ENCODE measurements at regions not wholly inside any gene's neighbourhood (a gene's known extent, or its start where the extent isn't known, plus 50 kb on each side); places are given as distances from the start of the nearest gene placed in this dataset.

DNA sequence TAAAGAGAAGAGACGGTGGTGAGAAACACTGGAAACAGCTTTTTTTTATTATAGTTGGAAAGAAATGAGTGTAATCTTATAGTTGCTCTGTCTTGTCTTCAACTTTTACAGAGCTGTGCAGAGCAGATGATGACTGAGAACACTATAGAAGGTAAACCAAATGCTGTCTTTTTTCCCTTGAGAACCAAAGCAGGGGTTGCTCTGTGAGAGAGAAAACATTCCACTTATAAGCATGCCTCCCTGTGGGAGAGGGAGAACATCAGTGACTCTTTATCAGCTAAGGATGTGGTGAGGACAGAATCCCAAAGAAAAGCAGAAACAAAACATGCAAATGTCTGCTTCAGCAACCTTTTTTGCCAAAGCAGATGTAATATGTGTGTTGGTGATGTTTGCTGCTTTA lies 179.3 kb upstream of the HDDC2 start:
- no peak for TF ChIP-seq CTCF (IDR thresholded peaks at IDR 0.05)
- Histone ChIP-seq H3K4me3 (no peak overlapping the region), H3K27ac (peak overlapping the region in 1 of 2 donors; percentile 3)
- DNase-seq (ENCODE audit: low spot score): no peak

DNA sequence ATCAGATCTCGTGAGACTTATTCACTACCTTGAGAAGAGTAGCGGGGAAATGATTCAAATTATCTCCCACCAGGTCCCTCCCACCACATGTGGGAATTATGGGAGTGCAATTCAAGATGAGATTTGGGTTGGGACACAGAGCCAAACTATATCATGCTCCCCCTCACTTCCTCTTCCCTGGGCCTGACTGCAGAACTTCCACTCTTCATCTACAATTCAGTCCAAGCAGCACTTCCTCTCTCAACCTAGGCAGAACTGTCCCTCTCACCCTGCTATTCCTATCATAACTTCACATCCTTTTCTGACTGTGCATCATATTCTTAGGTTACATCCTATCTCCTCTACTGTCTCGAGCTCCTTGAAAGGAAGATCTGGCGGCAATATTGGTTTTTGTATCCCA lies 184.0 kb upstream of the HDDC2 start:
- no peak for DNase-seq (ENCODE audit: low spot score)
- TF ChIP-seq CTCF (IDR thresholded peaks at IDR 0.05): no peak
- Histone ChIP-seq H3K27ac (no peak overlapping the region), H3K4me3 (no peak overlapping the region)

DNA sequence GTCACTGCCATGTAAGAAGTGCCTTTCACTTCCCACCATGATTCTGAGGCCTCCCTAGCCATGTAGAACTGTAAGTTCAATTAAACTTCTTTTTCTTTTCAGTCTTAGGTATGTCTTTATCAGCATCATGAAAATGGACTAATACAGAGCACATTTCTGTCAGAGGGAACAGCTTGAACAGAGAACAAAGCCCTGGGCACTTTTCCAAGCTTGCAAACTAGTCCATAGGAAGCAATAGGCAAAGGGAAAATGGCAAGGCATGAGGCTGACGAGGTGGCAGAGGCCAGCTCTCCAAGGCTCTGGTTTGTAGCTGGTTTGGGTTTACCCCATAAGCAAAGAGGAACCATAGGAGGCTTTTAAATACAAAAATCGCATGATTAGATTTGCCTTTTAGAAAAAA lies 185.1 kb upstream of the HDDC2 start:
- no peak for DNase-seq (ENCODE audit: low spot score)

GRCh38 chr6:125489579-125490285 lies 188.0 kb upstream of the HDDC2 start:
- no peak for TF ChIP-seq CTCF (IDR thresholded peaks at IDR 0.05)
- DNase-seq (ENCODE audit: low spot score): no peak
- H3K27ac ChIP-seq: no peak overlapping the region
- no peak overlapping the region for H3K4me3 ChIP-seq

More for the DNA sequence above, 185.1 kb upstream of the HDDC2 start:
- H3K27ac ChIP-seq: no peak overlapping the region
- no peak for TF ChIP-seq CTCF (IDR thresholded peaks at IDR 0.05)
- H3K4me3 ChIP-seq: no peak overlapping the region

DNA sequence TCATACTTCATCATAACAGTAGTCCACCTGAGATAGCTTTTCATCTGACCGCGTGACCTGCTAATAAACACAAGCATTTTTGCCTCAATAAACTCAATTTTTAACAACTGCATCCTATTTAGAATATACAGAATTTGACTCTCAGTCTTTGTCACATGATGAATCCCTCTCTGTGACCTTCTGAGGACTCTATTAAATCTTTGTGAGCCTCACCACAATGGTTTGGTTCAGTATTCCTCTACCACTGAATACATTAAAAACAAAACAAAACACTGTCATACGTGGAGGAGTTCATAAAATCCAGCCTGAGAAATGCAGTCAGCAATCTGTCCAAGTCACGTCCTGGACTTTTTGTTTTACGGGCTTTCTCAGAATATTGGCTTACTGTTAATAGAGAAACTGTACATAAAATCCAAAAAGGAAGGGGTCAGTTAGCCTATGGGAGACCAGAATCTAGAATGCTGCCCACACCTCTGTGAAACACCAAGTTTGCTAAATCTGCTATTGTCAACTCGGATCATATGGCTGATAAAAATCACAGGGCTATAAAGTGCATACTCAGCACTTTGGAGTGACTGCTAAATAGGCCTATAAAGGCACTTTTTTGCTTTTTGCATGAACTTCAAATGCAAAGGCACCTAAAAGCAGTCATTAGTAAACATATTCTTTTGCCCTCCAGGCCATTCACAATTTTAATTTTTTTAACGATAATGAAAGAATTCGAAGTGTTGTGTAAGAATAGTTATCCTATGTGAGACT lies 190.3 kb upstream of the HDDC2 start:
- DNase-seq (ENCODE audit: low spot score): no peak
- TF ChIP-seq CTCF (IDR thresholded peaks at IDR 0.05): no peak
- Histone ChIP-seq H3K27ac (no peak overlapping the region), H3K4me3 (no peak overlapping the region)

- no peak for DNase-seq (ENCODE audit: low spot score)
- TF ChIP-seq CTCF (IDR thresholded peaks at IDR 0.05): no peak
- Histone ChIP-seq H3K27ac (no peak overlapping the region), H3K4me3 (no peak overlapping the region)
These were observed 196.8 kb upstream of the HDDC2 start for GRCh38 chr6:125498606-125499005.

DNA sequence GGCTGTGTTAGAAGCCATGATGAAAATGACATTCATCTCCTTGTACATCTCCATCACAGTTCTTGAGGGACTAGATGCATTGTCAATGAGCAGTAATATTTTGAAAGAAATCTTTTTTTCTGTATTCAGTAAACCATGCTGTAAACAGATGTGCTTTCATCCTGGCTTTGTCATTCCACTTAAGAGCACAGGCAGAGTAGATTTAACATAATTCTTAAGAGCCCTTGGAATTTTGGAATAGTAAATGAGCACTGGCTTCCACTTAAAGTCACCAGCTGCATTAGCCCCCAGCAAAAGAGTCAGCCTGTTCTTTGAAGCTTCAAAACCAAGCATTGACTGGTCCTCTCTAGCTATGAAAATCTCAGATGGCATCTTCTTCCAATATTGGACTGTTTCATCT lies 197.8 kb upstream of the HDDC2 start:
- no peak for DNase-seq (ENCODE audit: low spot score)
- Histone ChIP-seq H3K27ac (no peak overlapping the region), H3K4me3 (no peak overlapping the region)
- no peak for TF ChIP-seq CTCF (IDR thresholded peaks at IDR 0.05)
